WTC11 (cell line): ENCODE measurements at regions not wholly inside any gene's neighbourhood (a gene's known extent, or its start where the extent isn't known, plus 50 kb on each side); places are given as distances from the start of the nearest gene placed in this dataset.

Source experiments
- CTCF ChIP-seq: fragments of 200-600 bp; IDR thresholded peaks from 2 replicates; pipeline ENCODE4 v1.8.0; 2022; ENCODE audit warnings: antibody characterized with exemption
- MAX ChIP-seq: sonication (generic); formaldehyde crosslinking; IDR thresholded peaks from 2 replicates; pipeline ENCODE4 v1.8.0; 2022; ENCODE audit warnings: mild to moderate bottlenecking, missing genetic modification reagents
- NR2C2 ChIP-seq: sonication (generic); formaldehyde crosslinking; IDR thresholded peaks from 2 replicates; pipeline ENCODE4 v1.8.0; 2022; ENCODE audit warnings: mild to moderate bottlenecking, missing genetic modification reagents
- ZNF263 ChIP-seq: sonication (generic); formaldehyde crosslinking; IDR thresholded peaks from 2 replicates; pipeline ENCODE4 v1.8.1; 2022; ENCODE audit warnings: low read depth, mild to moderate bottlenecking, moderate library complexity, missing genetic modification reagents

- TF ChIP-seq ZNF263, result no peak
- no peak for TF ChIP-seq NR2C2
- no peak for TF ChIP-seq CTCF
- TF ChIP-seq MAX (CRISPR knock-in tag), result no peak
Observed at GRCh38 chr2:242031481-242032019, 162.0 kb downstream of the RTP5 start.
